ENCODE measurements at regions not wholly inside any gene's neighbourhood (a gene's known extent, or its start where the extent isn't known, plus 50 kb on each side); places are given as distances from the start of the nearest gene placed in this dataset.

DNA sequence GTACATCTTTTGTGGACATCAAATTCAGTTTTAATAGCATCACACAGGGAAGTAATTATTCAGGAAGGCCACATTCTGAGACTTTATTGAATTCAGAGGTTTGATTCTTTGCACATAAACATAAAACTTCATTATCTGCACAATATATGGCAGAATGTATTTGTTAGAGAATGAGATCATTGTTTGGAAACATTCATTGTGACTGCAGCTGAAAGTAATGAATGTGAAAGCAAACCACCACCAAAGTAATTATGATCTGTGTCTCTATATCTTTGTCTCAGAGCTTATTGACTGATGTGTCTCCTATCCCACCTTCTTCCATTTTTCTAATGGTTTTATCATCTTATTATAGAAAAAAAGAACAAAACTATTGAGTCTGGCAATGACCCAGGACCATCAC lies 340.9 kb upstream of the PCDH15 start:
- TF ChIP-seq, protein P1, sequence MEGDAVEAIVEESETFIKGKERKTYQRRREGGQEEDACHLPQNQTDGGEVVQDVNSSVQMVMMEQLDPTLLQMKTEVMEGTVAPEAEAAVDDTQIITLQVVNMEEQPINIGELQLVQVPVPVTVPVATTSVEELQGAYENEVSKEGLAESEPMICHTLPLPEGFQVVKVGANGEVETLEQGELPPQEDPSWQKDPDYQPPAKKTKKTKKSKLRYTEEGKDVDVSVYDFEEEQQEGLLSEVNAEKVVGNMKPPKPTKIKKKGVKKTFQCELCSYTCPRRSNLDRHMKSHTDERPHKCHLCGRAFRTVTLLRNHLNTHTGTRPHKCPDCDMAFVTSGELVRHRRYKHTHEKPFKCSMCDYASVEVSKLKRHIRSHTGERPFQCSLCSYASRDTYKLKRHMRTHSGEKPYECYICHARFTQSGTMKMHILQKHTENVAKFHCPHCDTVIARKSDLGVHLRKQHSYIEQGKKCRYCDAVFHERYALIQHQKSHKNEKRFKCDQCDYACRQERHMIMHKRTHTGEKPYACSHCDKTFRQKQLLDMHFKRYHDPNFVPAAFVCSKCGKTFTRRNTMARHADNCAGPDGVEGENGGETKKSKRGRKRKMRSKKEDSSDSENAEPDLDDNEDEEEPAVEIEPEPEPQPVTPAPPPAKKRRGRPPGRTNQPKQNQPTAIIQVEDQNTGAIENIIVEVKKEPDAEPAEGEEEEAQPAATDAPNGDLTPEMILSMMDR (optimal IDR thresholded peaks at IDR 0.05 in 1 of 3, IDR thresholded peaks at IDR 0.05 in 1 of 3, conservative IDR thresholded peaks at IDR 0.05 in 1 of 3; ENCODE audit: extremely low read depth in 1 of 3, insufficient read depth in 2 of 3, low read length in 3 of 3): no peak
- TF ChIP-seq EZH2 (IDR thresholded peaks at IDR 0.05; ENCODE audit: low read length): no peak
